ENCODE measurements at regions not wholly inside any gene's neighbourhood (a gene's known extent, or its start where the extent isn't known, plus 50 kb on each side); places are given as distances from the start of the nearest gene placed in this dataset.
A peak's percentile ranks its signal among the peaks of the same experiment; 100 is the strongest.

DNA sequence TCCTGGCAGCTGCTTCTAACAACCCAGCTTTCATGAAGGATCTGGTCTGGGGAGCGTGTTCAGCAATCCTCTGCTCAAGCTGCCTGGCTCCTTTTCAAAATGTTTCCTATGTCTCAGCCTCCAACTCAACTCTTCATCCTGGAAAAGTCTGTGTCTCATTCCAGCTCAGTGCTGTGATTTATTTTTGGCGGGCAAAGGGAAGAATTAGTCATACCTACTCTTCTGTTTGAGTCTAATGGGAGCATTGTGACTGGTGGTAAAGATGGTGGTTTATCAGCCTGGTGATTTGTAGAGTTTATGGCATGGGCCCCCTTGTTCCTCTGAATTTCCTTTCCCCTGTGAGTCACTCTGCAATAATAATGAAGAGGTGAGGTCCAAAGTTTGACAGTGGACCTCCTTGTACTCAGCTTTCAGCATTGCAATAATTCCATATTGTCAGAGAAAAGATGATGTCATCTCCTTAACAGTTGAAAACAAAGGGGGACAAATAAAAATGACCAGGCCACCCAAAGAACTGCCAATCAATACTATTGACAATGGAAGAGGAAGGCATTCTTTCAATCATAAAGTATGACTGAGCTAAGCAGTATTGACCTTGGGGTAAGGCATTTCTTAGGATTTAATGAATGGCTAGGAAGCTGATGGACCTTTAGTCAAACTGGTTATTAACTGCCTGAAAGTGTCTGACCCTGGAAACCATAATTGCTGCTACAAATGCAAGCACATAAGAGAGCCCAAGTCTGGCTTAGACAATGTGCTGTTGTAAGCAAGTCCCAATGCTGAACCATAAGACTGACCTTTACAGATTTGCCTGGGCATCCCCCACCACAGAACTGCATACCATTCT lies 204.7 kb upstream of the MCTP2 start:
- no peaks in the 10 kb centered on the region for H3K36me3 ChIP-seq (ENCODE audit: control insufficient read depth in 3 of 3, insufficient read depth in 3 of 3, low read length in 3 of 3)
- no peaks in the 10 kb centered on the region for H3K9me3 ChIP-seq (ENCODE audit: control insufficient read depth in 3 of 3, low read length in 3 of 3)
- H3K9ac ChIP-seq (ENCODE audit: low read depth in 1 of 3, low read length in 3 of 3) = no peak overlapping the region
- H3K4me3 ChIP-seq (ENCODE audit: low read length in 3 of 3) = no peak overlapping the region
- H3K27ac ChIP-seq (ENCODE audit: low read depth, low read length) = no peak overlapping the region
- no peaks in the 10 kb centered on the region for H3K4me1 ChIP-seq (ENCODE audit: control insufficient read depth in 3 of 3, insufficient read depth in 3 of 3, low read length in 3 of 3)
- H3K27me3 ChIP-seq (ENCODE audit: control insufficient read depth in 3 of 3, insufficient read depth in 3 of 3, low read length in 3 of 3) = peaks cover 0 to 2% (median 0%) of the 10 kb centered on the region in 3 donors

DNA sequence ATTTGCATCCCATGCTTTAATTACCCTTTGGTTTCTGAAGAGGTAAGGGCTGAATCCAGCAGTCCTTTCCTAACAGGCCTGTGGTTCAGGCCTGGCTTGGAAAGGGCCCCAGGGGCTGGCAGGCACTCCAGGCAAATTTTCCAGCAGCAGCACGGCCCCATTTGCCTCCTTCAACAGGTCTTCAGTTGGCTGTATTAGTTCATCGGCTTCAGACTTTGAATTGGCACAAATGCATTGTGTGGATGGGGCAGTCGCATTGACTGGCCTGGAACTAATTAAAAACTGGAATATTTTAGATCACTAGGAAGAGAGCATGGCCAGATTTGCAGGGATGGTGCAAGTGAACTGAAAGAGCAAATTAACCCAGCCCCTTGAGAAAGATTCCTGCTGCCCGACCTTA lies 207.8 kb upstream of the MCTP2 start:
- H3K27ac ChIP-seq (ENCODE audit: low read depth, low read length) = no peak overlapping the region
- no peaks in the 10 kb centered on the region for H3K4me1 ChIP-seq (ENCODE audit: control insufficient read depth in 3 of 3, insufficient read depth in 3 of 3, low read length in 3 of 3)
- no peaks in the 10 kb centered on the region for H3K9me3 ChIP-seq (ENCODE audit: control insufficient read depth in 3 of 3, low read length in 3 of 3)
- peaks cover 0 to 2% (median 0%) of the 10 kb centered on the region in 3 donors for H3K27me3 ChIP-seq (ENCODE audit: control insufficient read depth in 3 of 3, insufficient read depth in 3 of 3, low read length in 3 of 3)
- no peaks in the 10 kb centered on the region for H3K36me3 ChIP-seq (ENCODE audit: control insufficient read depth in 3 of 3, insufficient read depth in 3 of 3, low read length in 3 of 3)
- no peak overlapping the region for H3K4me3 ChIP-seq (ENCODE audit: low read length in 3 of 3)
- H3K9ac ChIP-seq (ENCODE audit: low read depth in 1 of 3, low read length in 3 of 3) = no peak overlapping the region

- no peaks in the 10 kb centered on the region for H3K36me3 ChIP-seq (ENCODE audit: control insufficient read depth in 3 of 3, insufficient read depth in 3 of 3, low read length in 3 of 3)
- H3K4me3 ChIP-seq (ENCODE audit: low read length in 3 of 3) = no peak overlapping the region
- no peaks in the 10 kb centered on the region for H3K4me1 ChIP-seq (ENCODE audit: control insufficient read depth in 3 of 3, insufficient read depth in 3 of 3, low read length in 3 of 3)
- H3K27ac ChIP-seq (ENCODE audit: low read depth, low read length) = no peak overlapping the region
- H3K9me3 ChIP-seq (ENCODE audit: control insufficient read depth in 3 of 3, low read length in 3 of 3) = no peaks in the 10 kb centered on the region
- no peaks in the 10 kb centered on the region for H3K27me3 ChIP-seq (ENCODE audit: control insufficient read depth in 3 of 3, insufficient read depth in 3 of 3, low read length in 3 of 3)
- H3K9ac ChIP-seq (ENCODE audit: low read depth in 1 of 3, low read length in 3 of 3) = no peak overlapping the region
These were observed 209.6 kb upstream of the MCTP2 start for GRCh38 chr15:94021621-94022320.

DNA sequence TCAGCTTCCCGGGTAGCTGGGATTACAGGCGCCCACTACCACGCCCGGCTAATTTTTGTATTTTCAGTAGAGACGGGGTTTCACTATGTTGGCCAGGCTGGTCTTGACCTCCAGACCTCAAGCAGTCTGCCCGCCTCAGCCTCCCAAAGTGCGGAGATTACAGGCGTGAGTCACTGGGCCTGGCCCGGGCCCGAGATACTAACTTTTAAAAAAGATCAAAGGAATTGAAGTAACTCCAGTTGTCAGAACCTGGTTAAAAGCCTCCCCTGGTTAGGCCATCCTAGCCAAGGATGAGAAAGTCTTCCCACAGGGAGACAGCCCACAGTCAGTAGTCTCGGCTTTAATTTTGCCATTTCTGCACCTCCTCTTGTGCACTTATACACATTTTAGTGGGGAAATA lies 212.3 kb upstream of the MCTP2 start:
- no peak overlapping the region for H3K9ac ChIP-seq (ENCODE audit: low read depth in 1 of 3, low read length in 3 of 3)
- no peaks in the 10 kb centered on the region for H3K36me3 ChIP-seq (ENCODE audit: control insufficient read depth in 3 of 3, insufficient read depth in 3 of 3, low read length in 3 of 3)
- no peaks in the 10 kb centered on the region for H3K9me3 ChIP-seq (ENCODE audit: control insufficient read depth in 3 of 3, low read length in 3 of 3)
- no peaks in the 10 kb centered on the region for H3K4me1 ChIP-seq (ENCODE audit: control insufficient read depth in 3 of 3, insufficient read depth in 3 of 3, low read length in 3 of 3)
- no peaks in the 10 kb centered on the region for H3K27me3 ChIP-seq (ENCODE audit: control insufficient read depth in 3 of 3, insufficient read depth in 3 of 3, low read length in 3 of 3)
- no peak overlapping the region for H3K4me3 ChIP-seq (ENCODE audit: low read length in 3 of 3)
- no peak overlapping the region for H3K27ac ChIP-seq (ENCODE audit: low read depth, low read length)

- Histone ChIP-seq H3K27ac (ENCODE audit: low read depth, low read length) (no peak overlapping the region), H3K9me3 (ENCODE audit: control insufficient read depth in 3 of 3, low read length in 3 of 3) (no peaks in the 10 kb centered on the region), H3K27me3 (ENCODE audit: control insufficient read depth in 3 of 3, insufficient read depth in 3 of 3, low read length in 3 of 3) (no peaks in the 10 kb centered on the region), H3K4me1 (ENCODE audit: control insufficient read depth in 3 of 3, insufficient read depth in 3 of 3, low read length in 3 of 3) (no peaks in the 10 kb centered on the region), H3K4me3 (ENCODE audit: low read length in 3 of 3) (no peak overlapping the region), H3K9ac (ENCODE audit: low read depth in 1 of 3, low read length in 3 of 3) (no peak overlapping the region), H3K36me3 (ENCODE audit: control insufficient read depth in 3 of 3, insufficient read depth in 3 of 3, low read length in 3 of 3) (no peaks in the 10 kb centered on the region)
These were observed 216.0 kb upstream of the MCTP2 start for GRCh38 chr15:94015324-94015723.

DNA sequence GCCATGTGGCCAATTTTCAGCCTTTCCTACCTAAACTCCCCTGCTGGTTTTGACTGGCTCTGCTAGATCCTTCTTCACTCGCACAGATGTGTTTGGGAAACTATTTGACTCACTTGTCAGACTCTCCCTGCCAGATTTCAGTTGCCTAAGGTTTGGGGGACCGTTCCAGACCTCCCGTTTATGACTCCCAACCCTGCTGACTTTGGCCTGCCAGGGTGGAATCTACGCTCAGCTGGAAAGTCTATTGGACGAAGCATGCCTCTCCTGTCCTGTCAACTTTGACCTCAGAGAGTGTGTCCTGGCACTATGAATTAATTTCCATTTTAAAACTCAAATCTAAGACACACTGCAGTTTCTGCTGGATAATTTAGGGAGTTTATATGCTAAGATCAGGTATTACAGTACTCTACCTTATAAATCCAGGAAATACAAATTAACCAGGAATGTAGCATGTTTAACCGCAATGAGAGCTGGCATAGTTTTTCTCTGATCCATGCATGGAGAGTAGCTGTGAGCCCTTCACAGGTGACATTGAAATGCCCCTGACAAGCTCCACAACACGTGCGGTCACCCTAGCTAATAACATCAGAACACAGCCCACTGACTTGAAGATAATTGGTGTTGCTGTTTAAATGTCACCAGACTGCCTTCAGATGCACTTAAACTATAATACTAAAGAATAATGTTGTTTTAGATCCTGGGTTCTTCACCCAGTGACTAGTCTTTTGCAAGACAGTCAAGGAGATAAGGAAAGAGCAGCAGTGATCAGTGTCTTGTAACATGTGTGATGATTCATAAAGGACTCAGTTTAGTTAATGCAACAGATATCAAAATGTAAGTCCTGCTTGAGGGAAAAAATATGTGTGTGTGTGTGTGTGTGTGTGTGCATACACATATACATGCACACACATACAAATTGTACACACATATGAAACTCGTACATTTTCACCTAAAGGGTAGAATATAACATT lies 223.0 kb upstream of the MCTP2 start:
- H3K9ac ChIP-seq (ENCODE audit: low read depth in 1 of 3, low read length in 3 of 3) = no peak overlapping the region
- H3K9me3 ChIP-seq (ENCODE audit: control insufficient read depth in 3 of 3, low read length in 3 of 3) = no peaks in the 10 kb centered on the region
- H3K27me3 ChIP-seq (ENCODE audit: control insufficient read depth in 3 of 3, insufficient read depth in 3 of 3, low read length in 3 of 3) = no peaks in the 10 kb centered on the region
- no peaks in the 10 kb centered on the region for H3K4me1 ChIP-seq (ENCODE audit: control insufficient read depth in 3 of 3, insufficient read depth in 3 of 3, low read length in 3 of 3)
- H3K4me3 ChIP-seq (ENCODE audit: low read length in 3 of 3) = no peak overlapping the region
- no peak overlapping the region for H3K27ac ChIP-seq (ENCODE audit: low read depth, low read length)
- no peaks in the 10 kb centered on the region for H3K36me3 ChIP-seq (ENCODE audit: control insufficient read depth in 3 of 3, insufficient read depth in 3 of 3, low read length in 3 of 3)

- Histone ChIP-seq H3K27me3 (ENCODE audit: control insufficient read depth in 3 of 3, insufficient read depth in 3 of 3, low read length in 3 of 3) (no peaks in the 10 kb centered on the region), H3K9me3 (ENCODE audit: control insufficient read depth in 3 of 3, low read length in 3 of 3) (no peaks in the 10 kb centered on the region), H3K4me3 (ENCODE audit: low read length in 3 of 3) (no peak overlapping the region), H3K27ac (ENCODE audit: low read depth, low read length) (no peak overlapping the region), H3K4me1 (ENCODE audit: control insufficient read depth in 3 of 3, insufficient read depth in 3 of 3, low read length in 3 of 3) (peaks cover 0 to 4% (median 0%) of the 10 kb centered on the region in 3 donors), H3K9ac (ENCODE audit: low read depth in 1 of 3, low read length in 3 of 3) (no peak overlapping the region), H3K36me3 (ENCODE audit: control insufficient read depth in 3 of 3, insufficient read depth in 3 of 3, low read length in 3 of 3) (no peaks in the 10 kb centered on the region)
These were observed 226.7 kb upstream of the MCTP2 start for GRCh38 chr15:94004697-94005096.

- no peaks in the 10 kb centered on the region for H3K9me3 ChIP-seq (ENCODE audit: control insufficient read depth in 3 of 3, low read length in 3 of 3)
- H3K9ac ChIP-seq (ENCODE audit: low read depth in 1 of 3, low read length in 3 of 3) = no peak overlapping the region
- H3K36me3 ChIP-seq (ENCODE audit: control insufficient read depth in 3 of 3, insufficient read depth in 3 of 3, low read length in 3 of 3) = no peaks in the 10 kb centered on the region
- H3K4me3 ChIP-seq (ENCODE audit: low read length in 3 of 3) = no peak overlapping the region
- H3K4me1 ChIP-seq (ENCODE audit: control insufficient read depth in 3 of 3, insufficient read depth in 3 of 3, low read length in 3 of 3) = peaks cover 0 to 4% (median 0%) of the 10 kb centered on the region in 3 donors
- no peaks in the 10 kb centered on the region for H3K27me3 ChIP-seq (ENCODE audit: control insufficient read depth in 3 of 3, insufficient read depth in 3 of 3, low read length in 3 of 3)
- no peak overlapping the region for H3K27ac ChIP-seq (ENCODE audit: low read depth, low read length)
These were observed 229.3 kb upstream of the MCTP2 start for GRCh38 chr15:94002041-94002440.

GRCh38 chr15:94001255-94001801 lies 230.0 kb upstream of the MCTP2 start:
- no peaks in the 10 kb centered on the region for H3K36me3 ChIP-seq (ENCODE audit: control insufficient read depth in 3 of 3, insufficient read depth in 3 of 3, low read length in 3 of 3)
- no peaks in the 10 kb centered on the region for H3K9me3 ChIP-seq (ENCODE audit: control insufficient read depth in 3 of 3, low read length in 3 of 3)
- no peak overlapping the region for H3K9ac ChIP-seq (ENCODE audit: low read depth in 1 of 3, low read length in 3 of 3)
- no peaks in the 10 kb centered on the region for H3K27me3 ChIP-seq (ENCODE audit: control insufficient read depth in 3 of 3, insufficient read depth in 3 of 3, low read length in 3 of 3)
- no peak overlapping the region for H3K4me3 ChIP-seq (ENCODE audit: low read length in 3 of 3)
- H3K4me1 ChIP-seq (ENCODE audit: control insufficient read depth in 3 of 3, insufficient read depth in 3 of 3, low read length in 3 of 3) = peaks cover 0 to 4% (median 0%) of the 10 kb centered on the region in 3 donors
- peak overlapping the region; percentile 25 for H3K27ac ChIP-seq (ENCODE audit: low read depth, low read length)

Measured in skeletal muscle tissue (tissue), 3 donors.